Skeletal muscle satellite cell (primary cell): ENCODE measurements at regions not wholly inside any gene's neighbourhood (a gene's known extent, or its start where the extent isn't known, plus 50 kb on each side); places are given as distances from the start of the nearest gene placed in this dataset.

Experiments used
- H3K27me3 ChIP-seq: 2 replicates; pipeline ENCODE4 v1.7.0; 2013; ENCODE audit warnings: low read length; ENCODE audit not compliant: control insufficient read depth, insufficient read depth
- H3K36me3 ChIP-seq: 2 replicates; pipeline ENCODE4 v1.7.0; 2013; ENCODE audit warnings: mild to moderate bottlenecking, control low read depth, low read length; ENCODE audit not compliant: insufficient read depth
- H3K4me1 ChIP-seq: 2 replicates; pipeline ENCODE4 v1.7.0; 2013; ENCODE audit warnings: low read length; ENCODE audit not compliant: control insufficient read depth, insufficient read depth
- H3K4me2 ChIP-seq: 2 replicates; pipeline ENCODE4 v1.7.0; 2013; ENCODE audit warnings: mild to moderate bottlenecking, low read length
- H3K4me3 ChIP-seq: 2 replicates; pipeline ENCODE4 v1.7.0; 2013; ENCODE audit warnings: low read length
- H3K9ac ChIP-seq: 2 replicates; pipeline ENCODE4 v1.7.0; 2013; ENCODE audit warnings: mild to moderate bottlenecking, low read depth, low read length, moderate library complexity
- H3K9me3 ChIP-seq: replicated peaks from 2 replicates; pipeline ENCODE4 v1.7.0; 2013; ENCODE audit warnings: mild to moderate bottlenecking, control low read depth, low read length

GRCh38 chr10:2284071-2284470, 546.7 kb upstream of the ADARB2 start:
- H3K4me2 ChIP-seq, result no peak overlapping the region
- no peak overlapping the region for H3K4me3 ChIP-seq
- H3K9me3 ChIP-seq, result no peaks in the 10 kb centered on the region
- H3K27me3 ChIP-seq, result no peaks in the 10 kb centered on the region
- no peak overlapping the region for H3K9ac ChIP-seq
- no peaks in the 10 kb centered on the region for H3K4me1 ChIP-seq
- H3K36me3 ChIP-seq, result no peaks in the 10 kb centered on the region

- no peaks in the 10 kb centered on the region for H3K4me1 ChIP-seq
- no peaks in the 10 kb centered on the region for H3K36me3 ChIP-seq
- H3K27me3 ChIP-seq, result no peaks in the 10 kb centered on the region
- no peaks in the 10 kb centered on the region for H3K9me3 ChIP-seq
- H3K4me2 ChIP-seq, result no peak overlapping the region
- H3K4me3 ChIP-seq, result no peak overlapping the region
- no peak overlapping the region for H3K9ac ChIP-seq
Observed at GRCh38 chr10:2282202-2282601, 544.9 kb upstream of the ADARB2 start.

GRCh38 chr10:2280713-2281300, 543.5 kb upstream of the ADARB2 start:
- no peaks in the 10 kb centered on the region for H3K27me3 ChIP-seq
- H3K9ac ChIP-seq, result no peak overlapping the region
- no peaks in the 10 kb centered on the region for H3K4me1 ChIP-seq
- H3K4me2 ChIP-seq, result no peak overlapping the region
- H3K4me3 ChIP-seq, result no peak overlapping the region
- H3K9me3 ChIP-seq, result peaks cover 6% of the 10 kb centered on the region
- H3K36me3 ChIP-seq, result no peaks in the 10 kb centered on the region

- no peak overlapping the region for H3K4me2 ChIP-seq
- no peaks in the 10 kb centered on the region for H3K36me3 ChIP-seq
- H3K4me3 ChIP-seq, result no peak overlapping the region
- H3K4me1 ChIP-seq, result no peaks in the 10 kb centered on the region
- H3K9ac ChIP-seq, result no peak overlapping the region
- no peaks in the 10 kb centered on the region for H3K27me3 ChIP-seq
- peaks cover 6% of the 10 kb centered on the region for H3K9me3 ChIP-seq
Observed at GRCh38 chr10:2279711-2280110, 542.4 kb upstream of the ADARB2 start.

- no peaks in the 10 kb centered on the region for H3K27me3 ChIP-seq
- no peak overlapping the region for H3K4me3 ChIP-seq
- H3K36me3 ChIP-seq, result no peaks in the 10 kb centered on the region
- no peak overlapping the region for H3K4me2 ChIP-seq
- H3K9ac ChIP-seq, result no peak overlapping the region
- no peaks in the 10 kb centered on the region for H3K4me1 ChIP-seq
- peaks cover 6% of the 10 kb centered on the region for H3K9me3 ChIP-seq
Observed at GRCh38 chr10:2278363-2278762, 541.0 kb upstream of the ADARB2 start.

GRCh38 chr10:2263561-2263960, 526.2 kb upstream of the ADARB2 start:
- no peaks in the 10 kb centered on the region for H3K27me3 ChIP-seq
- H3K4me3 ChIP-seq, result no peak overlapping the region
- no peak overlapping the region for H3K4me2 ChIP-seq
- H3K9ac ChIP-seq, result no peak overlapping the region
- H3K36me3 ChIP-seq, result no peaks in the 10 kb centered on the region
- H3K9me3 ChIP-seq, result peaks cover 6% of the 10 kb centered on the region
- no peaks in the 10 kb centered on the region for H3K4me1 ChIP-seq

GRCh38 chr10:2262878-2263277, 525.6 kb upstream of the ADARB2 start:
- Histone ChIP-seq H3K9me3 (peaks cover 6% of the 10 kb centered on the region), H3K27me3 (no peaks in the 10 kb centered on the region), H3K4me1 (no peaks in the 10 kb centered on the region), H3K9ac (no peak overlapping the region), H3K4me2 (no peak overlapping the region), H3K4me3 (no peak overlapping the region), H3K36me3 (no peaks in the 10 kb centered on the region)

GRCh38 chr10:2262333-2262732, 525.0 kb upstream of the ADARB2 start:
- Histone ChIP-seq H3K4me2 (no peak overlapping the region), H3K9me3 (peaks cover 6% of the 10 kb centered on the region), H3K4me3 (no peak overlapping the region), H3K4me1 (no peaks in the 10 kb centered on the region), H3K27me3 (no peaks in the 10 kb centered on the region), H3K9ac (no peak overlapping the region), H3K36me3 (no peaks in the 10 kb centered on the region)

GRCh38 chr10:2256241-2256640, 518.9 kb upstream of the ADARB2 start:
- Histone ChIP-seq H3K4me1 (no peaks in the 10 kb centered on the region), H3K9me3 (peaks cover 3% of the 10 kb centered on the region), H3K4me3 (no peak overlapping the region), H3K9ac (no peak overlapping the region), H3K4me2 (no peak overlapping the region), H3K27me3 (no peaks in the 10 kb centered on the region), H3K36me3 (no peaks in the 10 kb centered on the region)

GRCh38 chr10:2252096-2252495, 514.8 kb upstream of the ADARB2 start:
- no peak overlapping the region for H3K4me2 ChIP-seq

GRCh38 chr10:2251631-2252030, 514.3 kb upstream of the ADARB2 start:
- Histone ChIP-seq H3K9ac (no peak overlapping the region), H3K4me3 (no peak overlapping the region), H3K27me3 (no peaks in the 10 kb centered on the region), H3K4me1 (no peaks in the 10 kb centered on the region), H3K9me3 (peaks cover 4% of the 10 kb centered on the region), H3K36me3 (no peaks in the 10 kb centered on the region), H3K4me2 (no peak overlapping the region)

More at GRCh38 chr10:2252096-2252495, 514.8 kb upstream of the ADARB2 start:
- no peaks in the 10 kb centered on the region for H3K4me1 ChIP-seq
- H3K27me3 ChIP-seq, result no peaks in the 10 kb centered on the region
- H3K4me3 ChIP-seq, result no peak overlapping the region
- no peaks in the 10 kb centered on the region for H3K36me3 ChIP-seq
- no peak overlapping the region for H3K9ac ChIP-seq
- peaks cover 1% of the 10 kb centered on the region for H3K9me3 ChIP-seq

- no peak overlapping the region for H3K9ac ChIP-seq
- H3K4me2 ChIP-seq, result no peak overlapping the region
- H3K27me3 ChIP-seq, result no peaks in the 10 kb centered on the region
- no peaks in the 10 kb centered on the region for H3K36me3 ChIP-seq
- H3K4me1 ChIP-seq, result no peaks in the 10 kb centered on the region
- no peak overlapping the region for H3K4me3 ChIP-seq
- H3K9me3 ChIP-seq, result peaks cover 12% of the 10 kb centered on the region
Observed at GRCh38 chr10:2246747-2247146, 509.4 kb upstream of the ADARB2 start.
